ENCODE measurements at regions not wholly inside any gene's neighbourhood (a gene's known extent, or its start where the extent isn't known, plus 50 kb on each side); places are given as distances from the start of the nearest gene placed in this dataset.

- no CpG with 5 or more reads among the region's 4 CpGs for WGBS (ENCODE audit: extremely low coverage, insufficient read length, low lambda C conversion rate)
- no peaks in the 10 kb centered on the region for H3K27me3 ChIP-seq (ENCODE audit: insufficient read depth, low read length)
Observed at GRCh38 chr18:55753643-55754263, 165.8 kb upstream of the TCF4 start.

More at GRCh38 chr18:55753643-55754263, 165.8 kb upstream of the TCF4 start:
- H3K23me2 ChIP-seq (ENCODE audit: insufficient read length, low read depth, low read length, poor library complexity, severe bottlenecking) = no peaks in the 10 kb centered on the region
- Mint-ChIP-seq H3K36me3 (ENCODE audit: insufficient read depth in 1 of 3, low read depth in 3 of 3) (no peaks in the 10 kb centered on the region), H3K9me3 (no peaks in the 10 kb centered on the region), H3K4me3 (no peak overlapping the region), H3K27ac (no peak overlapping the region), H3K27me3 (ENCODE audit: low read depth) (no peaks in the 10 kb centered on the region), H3K4me1 (peaks cover 0 to 4% of the 10 kb centered on the region in 2 experiments; a peak in 2 of 4 replicates)
- H3K4ac ChIP-seq (ENCODE audit: low read depth, low read length) = no peak overlapping the region
- H4K5ac ChIP-seq (ENCODE audit: insufficient read length, low read depth, low read length) = no peak overlapping the region
- no peak overlapping the region for H4K8ac ChIP-seq (replicated peaks; ENCODE audit: insufficient read length, low read depth, low read length)
- no peaks in the 10 kb centered on the region for H3K79me1 ChIP-seq (ENCODE audit: insufficient read depth, low read depth, low read length, poor library complexity, severe bottlenecking)
- H3K4me2 ChIP-seq (ENCODE audit: insufficient read depth, insufficient read length, low read length) = no peak overlapping the region
- no peaks in the 10 kb centered on the region for H3K9me3 ChIP-seq (ENCODE audit: control insufficient read depth, low read depth, low read length)
- H2BK12ac ChIP-seq (ENCODE audit: insufficient read length, low read depth, low read length) = no peak overlapping the region
- H3K9ac ChIP-seq (ENCODE audit: extremely low read depth, insufficient read length, low read length) = no peak overlapping the region
- no peak overlapping the region for H3K23ac ChIP-seq (ENCODE audit: insufficient read length, low read depth, low read length)
- H3K56ac ChIP-seq (ENCODE audit: insufficient read length, low read depth, low read length) = no peak overlapping the region
- no peak for TF ChIP-seq CTCF (conservative IDR thresholded peaks at IDR 0.05)
- no peak overlapping the region for H2BK15ac ChIP-seq (ENCODE audit: low read depth, low read length)
- no peak overlapping the region for H2BK20ac ChIP-seq (ENCODE audit: low read depth, low read length, poor library complexity, severe bottlenecking)
- H3K27ac ChIP-seq (ENCODE audit: insufficient read length, low read depth, low read length) = no peak overlapping the region
- no peak overlapping the region for H2BK120ac ChIP-seq (ENCODE audit: low read depth, low read length, poor library complexity, severe bottlenecking)
- no peak overlapping the region for H3T11ph ChIP-seq (ENCODE audit: low read length)
- no peak overlapping the region for H3K18ac ChIP-seq (ENCODE audit: insufficient read length, low read depth, low read length)
- no peak overlapping the region for H2BK5ac ChIP-seq (ENCODE audit: insufficient read length, low read length)
- H2AFZ ChIP-seq (ENCODE audit: low read length) = no peak overlapping the region
- H3K4me1 ChIP-seq (ENCODE audit: insufficient read depth, low read length) = no peaks in the 10 kb centered on the region; the same call in 1 of the 2 replicates
- no peak overlapping the region for H3K14ac ChIP-seq (ENCODE audit: insufficient read depth, low read length)
- H3K79me2 ChIP-seq (ENCODE audit: insufficient read depth, low read length) = no peaks in the 10 kb centered on the region
- H2AK5ac ChIP-seq (ENCODE audit: insufficient read length, low read length) = no peak overlapping the region
- no peak overlapping the region for H4K91ac ChIP-seq (ENCODE audit: insufficient read length, low read depth, low read length)
- H4K20me1 ChIP-seq (ENCODE audit: control insufficient read depth, insufficient read depth, insufficient read length) = no peaks in the 10 kb centered on the region
- no peak for DNase-seq
